Stomach (tissue), 4 donors: ENCODE measurements at regions not wholly inside any gene's neighbourhood (a gene's known extent, or its start where the extent isn't known, plus 50 kb on each side); places are given as distances from the start of the nearest gene placed in this dataset.

Experiments used
- CTCF ChIP-seq, 7 experiments: fragments of 450-650 bp in 4 of 7; fragments of 200-600 bp in 3 of 7; sonication (generic) in 3 of 7; IDR thresholded peaks; one replicate each; pipeline ENCODE4 v1.5.1; 2016 to 2019; ENCODE audit warnings: antibody characterized with exemption in 7 of 7, control low read depth in 2 of 7, mild to moderate bottlenecking in 1 of 7
- POLR2A ChIP-seq, 4 donors: fragments of 450-650 bp; IDR thresholded peaks; one replicate each; pipeline ENCODE4 v1.6.1; 2016; ENCODE audit warnings: antibody characterized with exemption in 4 of 4, control low read depth in 2 of 4, mild to moderate bottlenecking in 1 of 4, moderate library complexity in 1 of 4

- no peak for TF ChIP-seq POLR2A (IDR thresholded peaks at IDR 0.05)
- no peak for TF ChIP-seq CTCF (IDR thresholded peaks at IDR 0.05)
Observed at GRCh38 chr10:64134676-64135075, 613.5 kb downstream of the REEP3 start.
